HEK293 (cell line): ENCODE measurements at regions not wholly inside any gene's neighbourhood (a gene's known extent, or its start where the extent isn't known, plus 50 kb on each side); places are given as distances from the start of the nearest gene placed in this dataset.

Experiments
- CTCF ChIA-PET: fragments of 350-600 bp; formaldehyde crosslinking; extraction: SDS; loops from one replicate; lab custom pipeline; 2021; ENCODE audit warnings: antibody characterized with exemption; lab: Yijun Ruan, JAX
- POLR2A ChIA-PET: fragments of 300-600 bp; formaldehyde crosslinking; extraction: SDS; loops from one replicate; lab custom pipeline; 2020; ENCODE audit warnings: antibody characterized with exemption, inconsistent platforms; lab: Yijun Ruan, JAX
- H3K27ac ChIP-seq: fragments of 200-500 bp; sonication (Bioruptor generic); 2 replicates; pipeline ENCODE4 v1.5.1; 2014; ENCODE audit warnings: low read depth, low read length, control low read depth, inconsistent platforms; ENCODE audit errors: extremely low read depth
- H3K36me3 ChIP-seq, 2 experiments: fragments of 200-500 bp in 1 of 2; sonication (Bioruptor generic) in 1 of 2; 1 replicate in 1 of 2; 2 replicates in 1 of 2; pipeline ENCODE4 v1.5.1; 2014 to 2017; ENCODE audit warnings: inconsistent platforms in 2 of 2, low read length in 2 of 2; ENCODE audit not compliant: control insufficient read depth in 2 of 2, insufficient read depth in 1 of 2
- H3K4me1 ChIP-seq: fragments of 200-500 bp; sonication (Bioruptor generic); 2 replicates; pipeline ENCODE4 v1.5.1; 2014; ENCODE audit warnings: mild to moderate bottlenecking, low read length, inconsistent platforms; ENCODE audit not compliant: control insufficient read depth, insufficient read depth
- H3K4me3 ChIP-seq: 2 replicates; pipeline ENCODE4 v1.5.1; 2011; ENCODE audit warnings: low read depth, mild to moderate bottlenecking, control low read depth, low read length, moderate library complexity
- H3K9me3 ChIP-seq: fragments of 200-500 bp; sonication (Bioruptor generic); 2 replicates; pipeline ENCODE4 v1.5.1; 2014; ENCODE audit warnings: low read depth, low read length, inconsistent platforms; ENCODE audit not compliant: control insufficient read depth, insufficient read depth
- EGR2 ChIP-seq: fragments of 450-650 bp; formaldehyde crosslinking; IDR thresholded peaks from 2 replicates; pipeline ENCODE4 v1.5.1; 2016; ENCODE audit warnings: low read depth, missing biosample characterization, missing genetic modification characterization
- FEZF1 ChIP-seq: fragments of 450-650 bp; formaldehyde crosslinking; IDR thresholded peaks from 2 replicates; pipeline ENCODE4 v1.5.1; 2016; ENCODE audit warnings: missing biosample characterization, missing genetic modification characterization
- GLI4 ChIP-seq: fragments of 450-650 bp; formaldehyde crosslinking; IDR thresholded peaks from 2 replicates; pipeline ENCODE4 v1.5.1; 2016; ENCODE audit warnings: missing biosample characterization, missing genetic modification characterization
- HOXC10 ChIP-seq: sonication (generic); formaldehyde crosslinking; IDR thresholded peaks from 2 replicates; pipeline ENCODE4 v1.8.1; 2023; ENCODE audit warnings: mild to moderate bottlenecking, missing genetic modification reagents
- IKZF3 ChIP-seq: fragments of 450-650 bp; IDR thresholded peaks from 2 replicates; pipeline ENCODE4 v1.5.0; 2018; ENCODE audit warnings: missing biosample characterization, mild to moderate bottlenecking, missing genetic modification characterization, moderate library complexity
- OVOL3 ChIP-seq: fragments of 450-650 bp; formaldehyde crosslinking; IDR thresholded peaks from 2 replicates; pipeline ENCODE4 v1.5.1; 2016; ENCODE audit warnings: missing biosample characterization, missing genetic modification characterization
- SETDB1 ChIP-seq: IDR thresholded peaks from one replicate; pipeline ENCODE4 v1.6.1; 2017; ENCODE audit warnings: mild to moderate bottlenecking, low read length, moderate library complexity, mixed read lengths; ENCODE audit not compliant: insufficient read length
- SP3 ChIP-seq: fragments of 450-650 bp; formaldehyde crosslinking; IDR thresholded peaks from 2 replicates; pipeline ENCODE4 v1.5.1; 2016; ENCODE audit warnings: missing biosample characterization, missing genetic modification characterization
- ZBTB1 ChIP-seq: fragments of 450-650 bp; formaldehyde crosslinking; IDR thresholded peaks from 2 replicates; pipeline ENCODE4 v1.5.1; 2016; ENCODE audit warnings: missing biosample characterization, missing genetic modification characterization
- ZBTB17 ChIP-seq: fragments of 450-650 bp; formaldehyde crosslinking; IDR thresholded peaks from 2 replicates; pipeline ENCODE4 v1.5.1; 2016; ENCODE audit warnings: missing biosample characterization, missing genetic modification characterization
- ZFP37 ChIP-seq: fragments of 450-650 bp; formaldehyde crosslinking; IDR thresholded peaks from 2 replicates; pipeline ENCODE4 v1.5.1; 2016; ENCODE audit warnings: missing biosample characterization, missing genetic modification characterization
- ZFP69B ChIP-seq: fragments of 450-650 bp; formaldehyde crosslinking; IDR thresholded peaks from 2 replicates; pipeline ENCODE4 v1.5.1; 2016; ENCODE audit warnings: missing biosample characterization, missing genetic modification characterization
- ZNF10 ChIP-seq: fragments of 450-650 bp; formaldehyde crosslinking; IDR thresholded peaks from 2 replicates; pipeline ENCODE4 v1.5.1; 2017; ENCODE audit warnings: missing biosample characterization, missing genetic modification characterization
- ZNF133 ChIP-seq: fragments of 450-650 bp; formaldehyde crosslinking; IDR thresholded peaks from 2 replicates; pipeline ENCODE4 v1.5.1; 2016; ENCODE audit warnings: missing biosample characterization, missing genetic modification characterization
- ZNF146 ChIP-seq: fragments of 450-650 bp; formaldehyde crosslinking; IDR thresholded peaks from 2 replicates; pipeline ENCODE4 v1.5.1; 2016; ENCODE audit warnings: missing biosample characterization, missing genetic modification characterization
- ZNF2 ChIP-seq: fragments of 450-650 bp; formaldehyde crosslinking; IDR thresholded peaks from 2 replicates; pipeline ENCODE4 v1.5.1; 2016; ENCODE audit warnings: missing biosample characterization, missing genetic modification characterization
- ZNF266 ChIP-seq: fragments of 450-650 bp; formaldehyde crosslinking; IDR thresholded peaks from 2 replicates; pipeline ENCODE4 v1.5.1; 2016; ENCODE audit warnings: missing biosample characterization, missing genetic modification characterization, low read depth
- ZNF37A ChIP-seq: fragments of 450-650 bp; IDR thresholded peaks from 2 replicates; pipeline ENCODE4 v1.5.1; 2018; ENCODE audit warnings: missing biosample characterization, missing genetic modification characterization
- ZNF398 ChIP-seq: fragments of 450-650 bp; formaldehyde crosslinking; IDR thresholded peaks from 2 replicates; pipeline ENCODE4 v1.5.1; 2017; ENCODE audit warnings: missing biosample characterization, missing genetic modification characterization
- ZNF544 ChIP-seq: fragments of 450-650 bp; formaldehyde crosslinking; IDR thresholded peaks from 2 replicates; pipeline ENCODE4 v1.5.0; 2017; ENCODE audit warnings: missing biosample characterization, missing genetic modification characterization
- ZNF561 ChIP-seq: fragments of 450-650 bp; IDR thresholded peaks from 2 replicates; pipeline ENCODE4 v1.5.1; 2018; ENCODE audit warnings: missing biosample characterization, missing genetic modification characterization, borderline replicate concordance
- ZNF596 ChIP-seq: fragments of 450-650 bp; IDR thresholded peaks from 2 replicates; pipeline ENCODE4 v1.5.0; 2018; ENCODE audit warnings: missing biosample characterization, mild to moderate bottlenecking, missing genetic modification characterization, moderate library complexity
- ZNF785 ChIP-seq: fragments of 450-650 bp; formaldehyde crosslinking; IDR thresholded peaks from 2 replicates; pipeline ENCODE4 v1.5.1; 2016; ENCODE audit warnings: missing biosample characterization, missing genetic modification characterization
- ZNF791 ChIP-seq: fragments of 450-650 bp; formaldehyde crosslinking; IDR thresholded peaks from 2 replicates; pipeline ENCODE4 v1.5.1; 2016; ENCODE audit warnings: missing biosample characterization, missing genetic modification characterization
- ZSCAN23 ChIP-seq: fragments of 450-650 bp; formaldehyde crosslinking; IDR thresholded peaks from 2 replicates; pipeline ENCODE4 v1.5.1; 2016; ENCODE audit warnings: missing biosample characterization, missing genetic modification characterization
- ZSCAN30 ChIP-seq: fragments of 450-650 bp; IDR thresholded peaks from 2 replicates; pipeline ENCODE4 v1.5.1; 2018; ENCODE audit warnings: missing biosample characterization, mild to moderate bottlenecking, missing genetic modification characterization, moderate library complexity
- TF ChIP-seq, protein P1 (sequence below): fragments of 450-650 bp; formaldehyde crosslinking; IDR thresholded peaks from 2 replicates; pipeline ENCODE4 v1.5.1; 2017; ENCODE audit warnings: missing biosample characterization, missing genetic modification characterization

DNA sequence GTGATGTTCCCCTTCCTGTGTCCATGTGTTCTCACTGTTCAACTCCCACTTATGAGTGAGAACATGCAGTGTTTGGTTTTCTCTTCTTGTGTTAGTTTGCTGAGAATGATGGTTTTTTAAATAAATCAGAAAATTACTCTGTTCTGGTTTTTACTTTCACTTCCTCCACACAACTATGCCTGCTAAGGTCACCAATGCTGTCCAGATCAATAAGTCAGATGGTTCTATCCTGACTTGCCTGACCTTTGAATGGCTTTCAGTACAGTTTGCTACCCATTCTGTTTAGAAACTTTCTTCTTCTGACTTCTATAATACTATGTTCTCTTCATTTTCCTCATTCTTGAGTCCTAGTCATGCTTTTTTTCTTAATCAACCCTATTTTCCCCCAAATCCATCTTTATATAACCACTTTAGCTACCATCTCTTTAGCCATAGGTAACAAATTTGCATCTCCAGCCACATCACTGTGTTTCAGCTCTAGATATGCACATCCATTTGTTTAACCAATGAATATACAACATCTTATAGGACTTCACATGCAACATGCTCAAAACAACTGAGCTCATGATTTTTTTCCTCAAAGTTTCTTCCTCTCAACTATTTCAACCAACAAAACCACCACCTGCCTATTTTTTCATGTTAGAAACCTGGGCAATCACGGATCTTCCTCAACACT is 58.8 kb upstream of the SLC38A11 start (continued):
- TF ChIP-seq, protein P1, sequence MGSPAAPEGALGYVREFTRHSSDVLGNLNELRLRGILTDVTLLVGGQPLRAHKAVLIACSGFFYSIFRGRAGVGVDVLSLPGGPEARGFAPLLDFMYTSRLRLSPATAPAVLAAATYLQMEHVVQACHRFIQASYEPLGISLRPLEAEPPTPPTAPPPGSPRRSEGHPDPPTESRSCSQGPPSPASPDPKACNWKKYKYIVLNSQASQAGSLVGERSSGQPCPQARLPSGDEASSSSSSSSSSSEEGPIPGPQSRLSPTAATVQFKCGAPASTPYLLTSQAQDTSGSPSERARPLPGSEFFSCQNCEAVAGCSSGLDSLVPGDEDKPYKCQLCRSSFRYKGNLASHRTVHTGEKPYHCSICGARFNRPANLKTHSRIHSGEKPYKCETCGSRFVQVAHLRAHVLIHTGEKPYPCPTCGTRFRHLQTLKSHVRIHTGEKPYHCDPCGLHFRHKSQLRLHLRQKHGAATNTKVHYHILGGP: no peak
- TF ChIP-seq ZNF146 (no peak), ZFP37 (tag by site-specific recombination) (no peak), EGR2 (tag by site-specific recombination) (no peak)

GRCh38 chr2:165011199-165011598 is 55.9 kb upstream of the SLC38A11 start:
- H3K4me3 ChIP-seq: no peak overlapping the region
- H3K4me1 ChIP-seq: no peaks in the 10 kb centered on the region
- ChIA-PET POLR2A (no interaction called here), CTCF (interaction anchor here (0.6 to 1.2 kb wide), 4 partner anchors 19 to 297 kb away, joined by 3 to 4 read pairs (median 3); partner anchors contain the start of gene SCN3A)
- H3K27ac ChIP-seq: no peak overlapping the region
- TF ChIP-seq ZNF596 (tag by site-specific recombination) (no peak), SETDB1 (no peak), ZSCAN30 (no peak), HOXC10 (CRISPR knock-in tag) (no peak), OVOL3 (tag by site-specific recombination) (no peak), FEZF1 (tag by site-specific recombination) (no peak), ZNF37A (tag by site-specific recombination) (no peak), ZBTB17 (no peak), ZNF561 (tag by site-specific recombination) (no peak), ZNF266 (tag by site-specific recombination) (no peak), IKZF3 (no peak), ZNF544 (tag by site-specific recombination) (no peak), ZBTB1 (tag by site-specific recombination) (no peak), ZNF791 (tag by site-specific recombination) (no peak), ZNF10 (tag by site-specific recombination) (no peak)
- H3K36me3 ChIP-seq: no peaks in the 10 kb centered on the region
- no peaks in the 10 kb centered on the region for H3K9me3 ChIP-seq

DNA sequence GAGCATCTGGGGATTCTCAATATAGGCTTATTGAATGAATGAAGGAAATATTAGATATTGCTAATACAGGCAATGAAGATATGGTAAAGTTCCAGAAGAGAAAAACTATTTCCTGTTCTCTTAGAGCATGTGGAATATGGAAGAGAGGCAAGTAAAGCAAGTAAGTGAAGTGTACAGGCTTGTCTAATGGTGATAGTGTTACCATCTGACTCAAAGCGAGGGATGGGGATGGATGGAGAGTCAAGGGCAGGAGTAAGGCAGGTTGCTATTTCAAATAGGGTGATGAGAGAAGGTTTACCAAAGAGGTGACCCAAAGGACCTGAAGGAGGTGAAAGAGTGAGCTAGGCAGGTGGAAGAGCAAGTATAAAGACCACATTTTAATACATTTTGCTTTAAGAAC is 55.2 kb upstream of the SLC38A11 start:
- Histone ChIP-seq H3K36me3 (no peaks in the 10 kb centered on the region), H3K9me3 (no peaks in the 10 kb centered on the region), H3K4me1 (no peaks in the 10 kb centered on the region), H3K4me3 (no peak overlapping the region), H3K27ac (no peak overlapping the region)
- ChIA-PET CTCF (interaction anchor here (0.7 to 1.2 kb wide), 3 partner anchors 18 to 242 kb away, joined by 3 to 4 read pairs (median 4); partner anchors contain the start of gene SCN3A), POLR2A (no interaction called here)
- TF ChIP-seq GLI4 (tag by site-specific recombination) (no peak), ZSCAN23 (no peak), ZBTB17 (no peak), ZFP69B (tag by site-specific recombination) (no peak), ZNF785 (tag by site-specific recombination) (no peak), ZNF398 (tag by site-specific recombination) (no peak), SP3 (tag by site-specific recombination) (no peak), ZNF561 (tag by site-specific recombination) (no peak), ZNF596 (tag by site-specific recombination) (no peak), ZNF146 (no peak), ZNF133 (tag by site-specific recombination) (no peak), IKZF3 (no peak), ZNF2 (tag by site-specific recombination) (no peak)
